ENCODE measurements at regions not wholly inside any gene's neighbourhood (a gene's known extent, or its start where the extent isn't known, plus 50 kb on each side); places are given as distances from the start of the nearest gene placed in this dataset.

- no peak overlapping the region for H2AFZ ChIP-seq (ENCODE audit: low read depth, low read length)
- H3K79me2 ChIP-seq (ENCODE audit: low read length), result no peaks in the 10 kb centered on the region
- H3K9me3 ChIP-seq (ENCODE audit: insufficient read depth, low read length), result no peaks in the 10 kb centered on the region
- no peaks in the 10 kb centered on the region for H3K4me1 ChIP-seq (ENCODE audit: low read length)
- no peaks in the 10 kb centered on the region for H3K27me3 ChIP-seq (ENCODE audit: low read depth, low read length)
- no peak overlapping the region for H3K9ac ChIP-seq (ENCODE audit: low read length)
- no peak overlapping the region for H3K27ac ChIP-seq (ENCODE audit: low read length)
- H4K20me1 ChIP-seq (ENCODE audit: insufficient read depth, low read length), result no peaks in the 10 kb centered on the region
- no peak overlapping the region for H3K4me3 ChIP-seq (ENCODE audit: low read length)
- no peaks in the 10 kb centered on the region for H3K36me3 ChIP-seq (replicated peaks; ENCODE audit: low read depth, low read length)
- H3K4me2 ChIP-seq (ENCODE audit: low read length), result no peak overlapping the region
- TF ChIP-seq, protein P1, sequence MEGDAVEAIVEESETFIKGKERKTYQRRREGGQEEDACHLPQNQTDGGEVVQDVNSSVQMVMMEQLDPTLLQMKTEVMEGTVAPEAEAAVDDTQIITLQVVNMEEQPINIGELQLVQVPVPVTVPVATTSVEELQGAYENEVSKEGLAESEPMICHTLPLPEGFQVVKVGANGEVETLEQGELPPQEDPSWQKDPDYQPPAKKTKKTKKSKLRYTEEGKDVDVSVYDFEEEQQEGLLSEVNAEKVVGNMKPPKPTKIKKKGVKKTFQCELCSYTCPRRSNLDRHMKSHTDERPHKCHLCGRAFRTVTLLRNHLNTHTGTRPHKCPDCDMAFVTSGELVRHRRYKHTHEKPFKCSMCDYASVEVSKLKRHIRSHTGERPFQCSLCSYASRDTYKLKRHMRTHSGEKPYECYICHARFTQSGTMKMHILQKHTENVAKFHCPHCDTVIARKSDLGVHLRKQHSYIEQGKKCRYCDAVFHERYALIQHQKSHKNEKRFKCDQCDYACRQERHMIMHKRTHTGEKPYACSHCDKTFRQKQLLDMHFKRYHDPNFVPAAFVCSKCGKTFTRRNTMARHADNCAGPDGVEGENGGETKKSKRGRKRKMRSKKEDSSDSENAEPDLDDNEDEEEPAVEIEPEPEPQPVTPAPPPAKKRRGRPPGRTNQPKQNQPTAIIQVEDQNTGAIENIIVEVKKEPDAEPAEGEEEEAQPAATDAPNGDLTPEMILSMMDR (IDR thresholded peaks at IDR 0.05; ENCODE audit: low read depth, low read length), result no peak
- TF ChIP-seq EZH2phosphoT487 (IDR thresholded peaks at IDR 0.05; ENCODE audit: low read depth), result no peak
These were observed 121.6 kb downstream of the PMP22 start for GRCh38 chr17:15143524-15143923.

GRCh38 chr17:15134363-15134762, 130.8 kb downstream of the PMP22 start:
- no peak for TF ChIP-seq EZH2phosphoT487 (IDR thresholded peaks at IDR 0.05; ENCODE audit: low read depth)
- TF ChIP-seq, protein P1 (IDR thresholded peaks at IDR 0.05; ENCODE audit: low read depth, low read length), result no peak
- Histone ChIP-seq H3K4me2 (ENCODE audit: low read length) (no peak overlapping the region), H3K27ac (ENCODE audit: low read length) (no peak overlapping the region)

DNA sequence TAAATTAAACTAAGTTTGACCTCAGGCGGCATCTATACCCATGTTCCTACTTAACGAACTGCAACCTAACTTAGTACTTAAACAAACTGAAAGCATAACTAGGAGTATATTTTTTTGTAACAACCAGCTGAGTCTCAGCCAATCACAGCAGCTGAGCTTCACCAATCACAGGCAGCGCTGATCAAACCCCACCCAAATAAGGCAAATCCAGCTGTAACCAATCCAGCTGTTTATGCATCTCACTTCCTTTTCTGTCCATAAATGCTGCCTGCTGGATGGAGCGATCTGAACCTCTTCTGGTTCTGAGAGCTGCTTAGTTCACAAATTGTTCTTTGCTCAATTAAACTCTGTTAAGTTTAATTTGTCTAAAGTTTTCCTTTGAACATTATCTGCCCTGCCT, 131.3 kb downstream of the PMP22 start:
- Histone ChIP-seq H3K27me3 (ENCODE audit: low read depth, low read length) (no peaks in the 10 kb centered on the region), H4K20me1 (ENCODE audit: insufficient read depth, low read length) (no peaks in the 10 kb centered on the region), H3K4me2 (ENCODE audit: low read length) (no peak overlapping the region), H3K27ac (ENCODE audit: low read length) (no peak overlapping the region), H3K9ac (ENCODE audit: low read length) (no peak overlapping the region), H3K4me1 (ENCODE audit: low read length) (no peaks in the 10 kb centered on the region), H2AFZ (ENCODE audit: low read depth, low read length) (no peak overlapping the region), H3K79me2 (ENCODE audit: low read length) (no peaks in the 10 kb centered on the region), H3K36me3 (replicated peaks; ENCODE audit: low read depth, low read length) (no peaks in the 10 kb centered on the region), H3K4me3 (ENCODE audit: low read length) (no peak overlapping the region), H3K9me3 (ENCODE audit: insufficient read depth, low read length) (no peaks in the 10 kb centered on the region)
- TF ChIP-seq, protein P1 (IDR thresholded peaks at IDR 0.05; ENCODE audit: low read depth, low read length), result no peak

More at GRCh38 chr17:15134363-15134762, 130.8 kb downstream of the PMP22 start:
- H4K20me1 ChIP-seq (ENCODE audit: insufficient read depth, low read length), result no peaks in the 10 kb centered on the region
- no peaks in the 10 kb centered on the region for H3K4me1 ChIP-seq (ENCODE audit: low read length)
- H3K4me3 ChIP-seq (ENCODE audit: low read length), result no peak overlapping the region
- no peaks in the 10 kb centered on the region for H3K79me2 ChIP-seq (ENCODE audit: low read length)
- no peaks in the 10 kb centered on the region for H3K9me3 ChIP-seq (ENCODE audit: insufficient read depth, low read length)
- no peaks in the 10 kb centered on the region for H3K36me3 ChIP-seq (replicated peaks; ENCODE audit: low read depth, low read length)
- no peaks in the 10 kb centered on the region for H3K27me3 ChIP-seq (ENCODE audit: low read depth, low read length)
- H2AFZ ChIP-seq (ENCODE audit: low read depth, low read length), result no peak overlapping the region
- H3K9ac ChIP-seq (ENCODE audit: low read length), result no peak overlapping the region

DNA sequence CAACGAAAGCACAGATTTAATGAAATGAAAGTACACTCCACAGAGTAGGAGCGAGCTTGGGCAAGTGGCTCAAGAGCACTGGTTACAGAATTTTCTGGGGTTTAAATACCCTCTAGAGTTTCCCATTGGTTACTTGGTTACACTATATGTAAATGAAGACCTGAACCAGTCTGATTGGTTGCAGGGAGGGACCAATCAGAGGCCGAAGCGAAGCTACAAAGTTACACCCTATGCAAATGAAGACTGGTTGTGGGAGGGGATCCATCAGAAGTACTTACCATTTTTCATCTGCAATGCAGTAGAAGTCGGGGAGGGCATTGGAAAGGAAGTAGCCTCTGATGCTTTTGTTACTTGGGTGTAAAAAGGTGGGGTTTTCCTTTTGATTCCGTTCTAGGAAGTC, 132.0 kb downstream of the PMP22 start:
- Histone ChIP-seq H3K4me3 (ENCODE audit: low read length) (no peak overlapping the region), H3K27me3 (ENCODE audit: low read depth, low read length) (no peaks in the 10 kb centered on the region), H3K9ac (ENCODE audit: low read length) (no peak overlapping the region), H3K9me3 (ENCODE audit: insufficient read depth, low read length) (no peaks in the 10 kb centered on the region), H3K79me2 (ENCODE audit: low read length) (no peaks in the 10 kb centered on the region), H3K4me1 (ENCODE audit: low read length) (no peaks in the 10 kb centered on the region), H4K20me1 (ENCODE audit: insufficient read depth, low read length) (no peaks in the 10 kb centered on the region), H3K27ac (ENCODE audit: low read length) (no peak overlapping the region), H3K36me3 (replicated peaks; ENCODE audit: low read depth, low read length) (no peaks in the 10 kb centered on the region), H2AFZ (ENCODE audit: low read depth, low read length) (no peak overlapping the region), H3K4me2 (ENCODE audit: low read length) (no peak overlapping the region)
- TF ChIP-seq, protein P1 (IDR thresholded peaks at IDR 0.05; ENCODE audit: low read depth, low read length), result no peak
- no peak for TF ChIP-seq EZH2phosphoT487 (IDR thresholded peaks at IDR 0.05; ENCODE audit: low read depth)
